SK-N-SH (cell line): ENCODE measurements at regions not wholly inside any gene's neighbourhood (a gene's known extent, or its start where the extent isn't known, plus 50 kb on each side); places are given as distances from the start of the nearest gene placed in this dataset.

Source experiments
- CTCF ChIA-PET: fragments of 300-600, 350-600 bp; formaldehyde crosslinking; extraction: SDS; loops from one replicate; lab custom pipeline; 2021; lab: Yijun Ruan, JAX
- POLR2A ChIA-PET: fragments of 350-600 bp; sonication (Branson Sonifier 250); formaldehyde crosslinking; extraction: SDS; loops from one replicate; lab custom pipeline; 2020; ENCODE audit warnings: antibody characterized with exemption, inconsistent platforms; lab: Yijun Ruan, JAX
- DNase-seq: peaks from one replicate; pipeline ENCODE4 v3.0.0; 2012
- H2AFZ ChIP-seq: fragments of 200-600 bp; sonication (generic); 2 replicates; pipeline ENCODE4 v1.8.1; 2016; ENCODE audit warnings: antibody characterized with exemption, mild to moderate bottlenecking, low read depth
- H3F3A ChIP-seq: fragments of 200-600 bp; sonication (generic); replicated peaks from 2 replicates; pipeline ENCODE3; 2016; ENCODE audit warnings: antibody characterized with exemption, mild to moderate bottlenecking; ENCODE audit not compliant: insufficient read depth
- H3K27ac ChIP-seq, 2 experiments: fragments of 200-500 bp in 1 of 2; fragments of 200-600 bp in 1 of 2; sonication (Bioruptor generic) in 1 of 2; sonication (generic), shearing (Covaris generic) in 1 of 2; 2 replicates each; pipeline versions ENCODE4 v1.5.1 to v1.6.1; 2014 to 2016; ENCODE audit warnings: low read depth in 2 of 2, inconsistent platforms in 1 of 2, low read length in 1 of 2, mild to moderate bottlenecking in 1 of 2, mixed read lengths in 1 of 2
- H3K27me3 ChIP-seq: fragments of 200-600 bp; sonication (generic), shearing (Covaris generic); 2 replicates; pipeline ENCODE4 v1.6.1; 2016; ENCODE audit warnings: mixed run types; ENCODE audit not compliant: insufficient read depth
- H3K36me3 ChIP-seq, 2 experiments: fragments of 200-500 bp in 1 of 2; fragments of 200-600 bp in 1 of 2; sonication (Bioruptor generic) in 1 of 2; sonication (generic) in 1 of 2; replicated peaks in 1 of 2; 2 replicates each; pipeline versions ENCODE3 to v1.5.1; 2014 to 2016; ENCODE audit warnings: low read length in 1 of 2, mild to moderate bottlenecking in 1 of 2; ENCODE audit not compliant: insufficient read depth in 2 of 2, control insufficient read depth in 1 of 2
- H3K4me1 ChIP-seq, 2 experiments: fragments of 200-500 bp in 1 of 2; fragments of 200-600 bp in 1 of 2; sonication (Bioruptor generic) in 1 of 2; sonication (generic), shearing (Covaris generic) in 1 of 2; 2 replicates each; pipeline versions ENCODE4 v1.5.1 to v1.6.1; 2014 to 2016; ENCODE audit warnings: low read depth in 1 of 2, low read length in 1 of 2, mixed run types in 1 of 2; ENCODE audit not compliant: insufficient read depth in 2 of 2, control insufficient read depth in 1 of 2
- H3K4me2 ChIP-seq: fragments of 200-600 bp; sonication (generic), shearing (Covaris generic); 2 replicates; pipeline ENCODE4 v1.6.1; 2017; ENCODE audit warnings: mixed run types
- H3K4me3 ChIP-seq, 2 experiments: fragments of 200-500 bp in 1 of 2; fragments of 200-600 bp in 1 of 2; sonication (Bioruptor generic) in 1 of 2; sonication (generic), shearing (Covaris generic) in 1 of 2; 2 replicates each; pipeline versions ENCODE4 v1.5.1 to v1.8.1; 2014 to 2016; ENCODE audit warnings: low read depth in 2 of 2, inconsistent platforms in 1 of 2, low read length in 1 of 2, mild to moderate bottlenecking in 1 of 2, mixed read lengths in 1 of 2, moderate library complexity in 1 of 2
- H3K79me2 ChIP-seq: fragments of 200-600 bp; sonication (generic); 2 replicates; pipeline ENCODE4 v1.8.1; 2017; ENCODE audit warnings: mild to moderate bottlenecking; ENCODE audit not compliant: insufficient read depth
- H3K9ac ChIP-seq: fragments of 200-600 bp; sonication (generic); 2 replicates; pipeline ENCODE4 v1.6.1; 2017; ENCODE audit warnings: mixed run types
- H3K9me2 ChIP-seq: fragments of 200-600 bp; sonication (generic); 2 replicates; pipeline ENCODE4 v1.6.1; 2017; ENCODE audit warnings: mixed run types
- H3K9me3 ChIP-seq: fragments of 200-600 bp; sonication (generic); 2 replicates; pipeline ENCODE4 v1.6.1; 2017; ENCODE audit warnings: mixed run types, mild to moderate bottlenecking, moderate library complexity
- H4K20me1 ChIP-seq: fragments of 200-600 bp; sonication (generic); 2 replicates; pipeline ENCODE4 v1.6.1; 2017; ENCODE audit warnings: mild to moderate bottlenecking, mixed run types; ENCODE audit not compliant: insufficient read depth
- CHD2 ChIP-seq: fragments of 150-350 bp; IDR thresholded peaks from 2 replicates; pipeline ENCODE4 v1.6.1; 2018; ENCODE audit warnings: low read length; ENCODE audit not compliant: partially characterized antibody
- ELF1 ChIP-seq: IDR thresholded peaks from 2 replicates; pipeline ENCODE4 v1.4.0; 2012
- EP300 ChIP-seq, 2 experiments: IDR thresholded peaks; 2 replicates each; pipeline versions ENCODE4 v1.4.0 to v1.6.1; 2012; ENCODE audit warnings: borderline replicate concordance in 1 of 2, low read depth in 1 of 2, low read length in 1 of 2
- FOSL2 ChIP-seq: IDR thresholded peaks from 2 replicates; pipeline ENCODE4 v1.4.0; 2012; ENCODE audit warnings: low read depth, mild to moderate bottlenecking, moderate library complexity, borderline replicate concordance
- GABPA ChIP-seq: IDR thresholded peaks from 2 replicates; pipeline ENCODE4 v1.4.0; 2012; ENCODE audit warnings: low read depth, mild to moderate bottlenecking
- JUND ChIP-seq: IDR thresholded peaks from 2 replicates; pipeline ENCODE4 v1.4.0; 2012
- MAX ChIP-seq: IDR thresholded peaks from 2 replicates; pipeline ENCODE4 v1.4.0; 2012; ENCODE audit warnings: low read depth
- MXI1 ChIP-seq: IDR thresholded peaks from 2 replicates; pipeline ENCODE4 v1.6.1; 2012; ENCODE audit warnings: mild to moderate bottlenecking, low read depth, low read length, improper control_type of control experiment
- NFIC ChIP-seq: IDR thresholded peaks from 2 replicates; pipeline ENCODE4 v1.4.0; 2012; ENCODE audit warnings: borderline replicate concordance
- NRF1 ChIP-seq: IDR thresholded peaks from 2 replicates; pipeline ENCODE4 v1.6.1; 2012; ENCODE audit warnings: low read depth, mild to moderate bottlenecking, low read length
- PBX3 ChIP-seq: IDR thresholded peaks from 2 replicates; pipeline ENCODE4; 2012
- POLR2AphosphoS5 ChIP-seq: IDR thresholded peaks from 2 replicates; pipeline ENCODE4 v1.6.1; 2012; ENCODE audit warnings: low read depth, low read length
- RAD21 ChIP-seq: IDR thresholded peaks from 2 replicates; pipeline ENCODE4 v1.6.1; 2012; ENCODE audit warnings: mild to moderate bottlenecking, low read length
- RCOR1 ChIP-seq: fragments of 150-350 bp; IDR thresholded peaks from 2 replicates; pipeline ENCODE4 v1.6.1; 2017; ENCODE audit warnings: antibody characterized with exemption, low read length
- RXRA ChIP-seq: IDR thresholded peaks from 2 replicates; pipeline ENCODE4 v1.4.0; 2012; ENCODE audit warnings: low read depth, mild to moderate bottlenecking, borderline replicate concordance
- SMC3 ChIP-seq: IDR thresholded peaks from 2 replicates; pipeline ENCODE4 v1.6.1; 2012; ENCODE audit warnings: low read depth, low read length, improper control_type of control experiment
- TEAD4 ChIP-seq: IDR thresholded peaks from 2 replicates; pipeline ENCODE4 v1.4.0; 2012; ENCODE audit warnings: mild to moderate bottlenecking, borderline replicate concordance; ENCODE audit not compliant: insufficient read depth
- YY1 ChIP-seq: IDR thresholded peaks from 2 replicates; pipeline ENCODE4 v1.4.0; 2012; ENCODE audit warnings: low read depth, mild to moderate bottlenecking
- WGBS: methylation state at CpG from one replicate; pipeline ENCODE4 v1.1.6; 2017; ENCODE audit warnings: low lambda C conversion rate; 5-methylcytosine and 5-hydroxymethylcytosine counted together
- TF ChIP-seq, protein P1 (sequence below): fragments of 200-600 bp; sonication (generic); IDR thresholded peaks from 2 replicates; pipeline ENCODE4 v1.6.1; 2017; ENCODE audit warnings: antibody characterized with exemption, mild to moderate bottlenecking, moderate library complexity
- TF ChIP-seq, protein P2 (sequence below): IDR thresholded peaks from 2 replicates; pipeline ENCODE4 v1.4.0; 2012; ENCODE audit warnings: low read depth, borderline replicate concordance

DNA sequence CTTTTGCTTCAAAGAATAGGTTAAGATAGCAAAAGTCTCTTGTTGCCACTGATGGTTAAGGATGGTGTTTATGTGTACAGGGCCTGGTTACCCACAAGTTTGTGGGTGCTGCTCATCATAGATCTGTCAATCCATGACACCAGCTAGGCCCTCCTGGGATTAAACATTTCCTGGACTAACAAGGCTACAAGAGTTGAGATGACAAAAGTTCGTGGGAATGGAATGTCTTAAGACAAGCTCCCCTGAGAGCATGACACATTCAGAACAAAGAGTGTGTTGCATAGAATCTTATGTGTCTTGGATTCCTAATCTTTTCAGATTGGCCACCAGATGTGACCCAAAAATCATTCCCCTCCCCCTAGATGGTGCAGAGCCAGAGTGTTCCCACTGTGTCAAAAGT is 592.5 kb upstream of the USP15 start:
- no peak overlapping the region for H3K4me2 ChIP-seq
- POLR2A ChIA-PET, result no interaction called here
- WGBS, result 0% methylated on average over 1 of the region's 1 CpG
- no peaks in the 10 kb centered on the region for H3K79me2 ChIP-seq
- no peaks in the 10 kb centered on the region for H4K20me1 ChIP-seq
- no peaks in the 10 kb centered on the region for H3K9me3 ChIP-seq
- H3K9ac ChIP-seq, result no peak overlapping the region
- no peak for DNase-seq
- H3K4me3 ChIP-seq, result no peak overlapping the region
- H3K4me1 ChIP-seq, result no peaks in the 10 kb centered on the region
- H3K27ac ChIP-seq, result no peak overlapping the region
- CTCF ChIA-PET, result no interaction called here
- no peak for TF ChIP-seq POLR2AphosphoS5
- TF ChIP-seq FOSL2, result no peak
- no peak for TF ChIP-seq PBX3
- no peak for TF ChIP-seq MXI1
- no peak overlapping the region for H2AFZ ChIP-seq
- H3K9me2 ChIP-seq, result no peaks in the 10 kb centered on the region
- no peaks in the 10 kb centered on the region for H3K27me3 ChIP-seq
- H3K36me3 ChIP-seq, result no peaks in the 10 kb centered on the region
- no peaks in the 10 kb centered on the region for H3F3A ChIP-seq

- CTCF ChIA-PET, result no interaction called here
- TF ChIP-seq RXRA, result no peak
- no peak for TF ChIP-seq RAD21
- TF ChIP-seq EP300 (IDR thresholded peaks at IDR 0.05; ENCODE audit: borderline replicate concordance in 1 of 2, low read depth in 1 of 2, low read length in 1 of 2), result no peak
- no peak for TF ChIP-seq MAX
- TF ChIP-seq GABPA, result no peak
- TF ChIP-seq SMC3, result no peak
- TF ChIP-seq ELF1, result no peak
- no peak for TF ChIP-seq POLR2AphosphoS5
- TF ChIP-seq RCOR1, result no peak
- no peak for TF ChIP-seq YY1
- no peak for TF ChIP-seq NFIC
- TF ChIP-seq, protein P1, sequence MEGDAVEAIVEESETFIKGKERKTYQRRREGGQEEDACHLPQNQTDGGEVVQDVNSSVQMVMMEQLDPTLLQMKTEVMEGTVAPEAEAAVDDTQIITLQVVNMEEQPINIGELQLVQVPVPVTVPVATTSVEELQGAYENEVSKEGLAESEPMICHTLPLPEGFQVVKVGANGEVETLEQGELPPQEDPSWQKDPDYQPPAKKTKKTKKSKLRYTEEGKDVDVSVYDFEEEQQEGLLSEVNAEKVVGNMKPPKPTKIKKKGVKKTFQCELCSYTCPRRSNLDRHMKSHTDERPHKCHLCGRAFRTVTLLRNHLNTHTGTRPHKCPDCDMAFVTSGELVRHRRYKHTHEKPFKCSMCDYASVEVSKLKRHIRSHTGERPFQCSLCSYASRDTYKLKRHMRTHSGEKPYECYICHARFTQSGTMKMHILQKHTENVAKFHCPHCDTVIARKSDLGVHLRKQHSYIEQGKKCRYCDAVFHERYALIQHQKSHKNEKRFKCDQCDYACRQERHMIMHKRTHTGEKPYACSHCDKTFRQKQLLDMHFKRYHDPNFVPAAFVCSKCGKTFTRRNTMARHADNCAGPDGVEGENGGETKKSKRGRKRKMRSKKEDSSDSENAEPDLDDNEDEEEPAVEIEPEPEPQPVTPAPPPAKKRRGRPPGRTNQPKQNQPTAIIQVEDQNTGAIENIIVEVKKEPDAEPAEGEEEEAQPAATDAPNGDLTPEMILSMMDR, result no peak
- TF ChIP-seq PBX3, result no peak
- TF ChIP-seq JUND, result no peak
- TF ChIP-seq MXI1, result no peak
- TF ChIP-seq TEAD4, result no peak
- TF ChIP-seq CHD2, result no peak
- no peak for TF ChIP-seq NRF1
- TF ChIP-seq, protein P2, sequence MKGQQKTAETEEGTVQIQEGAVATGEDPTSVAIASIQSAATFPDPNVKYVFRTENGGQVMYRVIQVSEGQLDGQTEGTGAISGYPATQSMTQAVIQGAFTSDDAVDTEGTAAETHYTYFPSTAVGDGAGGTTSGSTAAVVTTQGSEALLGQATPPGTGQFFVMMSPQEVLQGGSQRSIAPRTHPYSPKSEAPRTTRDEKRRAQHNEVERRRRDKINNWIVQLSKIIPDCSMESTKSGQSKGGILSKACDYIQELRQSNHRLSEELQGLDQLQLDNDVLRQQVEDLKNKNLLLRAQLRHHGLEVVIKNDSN, result no peak
Observed at GRCh38 chr12:61676520-61676919, 583.7 kb upstream of the USP15 start.

More at GRCh38 chr12:61676520-61676919, 583.7 kb upstream of the USP15 start:
- H2AFZ ChIP-seq, result no peak overlapping the region
- no peaks in the 10 kb centered on the region for H3K27me3 ChIP-seq
- H4K20me1 ChIP-seq, result no peaks in the 10 kb centered on the region
- H3K9me2 ChIP-seq, result no peaks in the 10 kb centered on the region
- no peaks in the 10 kb centered on the region for H3K79me2 ChIP-seq
- no peaks in the 10 kb centered on the region for H3K4me1 ChIP-seq
- POLR2A ChIA-PET, result no interaction called here
- no peaks in the 10 kb centered on the region for H3F3A ChIP-seq
- no peak overlapping the region for H3K9ac ChIP-seq
- H3K9me3 ChIP-seq, result no peaks in the 10 kb centered on the region; the same call in 1 of the 2 replicates
- H3K36me3 ChIP-seq, result no peaks in the 10 kb centered on the region
- H3K4me3 ChIP-seq, result no peak overlapping the region
- H3K27ac ChIP-seq, result no peak overlapping the region
- no peak for DNase-seq
- no peak overlapping the region for H3K4me2 ChIP-seq
